IgD-negative memory B cell (primary cell): ENCODE measurements at regions not wholly inside any gene's neighbourhood (a gene's known extent, or its start where the extent isn't known, plus 50 kb on each side); places are given as distances from the start of the nearest gene placed in this dataset.
"Not testable (repeated sequence)": the region's sequence is repeated elsewhere in the genome, so short reads cannot be mapped to it uniquely, and the experiment has no call there.

Experiments used
- H3K27ac Mint-ChIP-seq, 3 donors: one replicate each; pipeline ENCODE4 v1.8.0; 2020 to 2022; ENCODE audit warnings: mild to moderate bottlenecking in 3 of 3, mixed read lengths in 3 of 3, moderate library complexity in 1 of 3
- H3K27me3 Mint-ChIP-seq: one replicate; pipeline ENCODE4 v1.8.0; 2021; ENCODE audit warnings: mixed read lengths
- H3K36me3 Mint-ChIP-seq: one replicate; pipeline ENCODE4 v1.8.0; 2020; ENCODE audit warnings: mild to moderate bottlenecking, mixed read lengths
- H3K4me1 Mint-ChIP-seq, 3 donors: one replicate each; pipeline ENCODE4 v1.8.0; 2020 to 2022; ENCODE audit warnings: mixed read lengths in 3 of 3, mild to moderate bottlenecking in 1 of 3
- H3K4me3 Mint-ChIP-seq, 4 donors: one replicate each; pipeline ENCODE4 v1.8.0; 2020 to 2022; ENCODE audit warnings: mild to moderate bottlenecking in 4 of 4, mixed read lengths in 4 of 4, moderate library complexity in 3 of 4
- H3K9me3 Mint-ChIP-seq, 3 donors: one replicate each; pipeline ENCODE4 v1.8.0; 2020 to 2021; ENCODE audit warnings: mixed read lengths in 3 of 3, mild to moderate bottlenecking in 1 of 3

GRCh38 chr12:111248236-111249017 is 120.5 kb downstream of the PHETA1 start:
- Mint-ChIP-seq H3K27me3 (peaks cover 12% of the 10 kb centered on the region), H3K4me3 (no peak overlapping the region), H3K4me1 (no peaks in the 10 kb centered on the region)

DNA sequence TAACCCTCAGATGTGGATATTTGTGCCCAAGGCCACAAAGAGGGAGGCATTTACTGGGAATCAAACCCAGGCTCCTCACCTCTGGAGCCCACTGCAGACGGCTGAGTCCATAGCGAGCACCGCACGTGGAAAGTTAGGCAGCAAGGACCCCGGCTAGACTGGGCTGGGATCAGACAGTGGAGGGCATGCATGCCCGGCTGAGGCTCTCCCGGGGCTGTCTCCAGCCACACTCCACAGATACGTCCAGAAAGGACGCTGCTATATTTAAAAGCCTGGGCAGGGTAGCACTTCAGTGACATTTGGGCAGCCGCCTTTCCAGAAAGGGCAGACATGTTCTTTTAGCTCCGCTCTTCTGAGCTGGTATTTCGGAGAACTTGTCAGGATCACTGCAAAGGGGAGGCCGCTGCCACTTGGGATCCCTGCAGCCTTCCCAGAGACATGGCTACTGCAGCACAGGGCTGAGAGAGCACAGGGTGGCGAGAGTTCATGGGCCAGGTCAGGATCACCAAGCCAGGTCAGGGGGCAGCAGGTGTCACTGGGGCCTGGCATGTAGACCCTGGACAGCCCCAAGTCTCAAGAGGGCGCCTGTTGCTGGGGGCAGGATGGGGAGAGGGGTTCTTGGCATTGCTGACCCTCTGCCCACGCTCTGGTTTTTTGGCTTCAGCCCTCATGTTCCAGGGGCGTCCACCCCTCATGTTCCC is 121.7 kb downstream of the PHETA1 start:
- Mint-ChIP-seq H3K4me3 (no peak overlapping the region), H3K36me3 (no peaks in the 10 kb centered on the region), H3K27me3 (peaks cover 10% of the 10 kb centered on the region), H3K9me3 (peaks cover 0 to 5% (median 4%) of the 10 kb centered on the region in 3 donors), H3K4me1 (no peaks in the 10 kb centered on the region), H3K27ac (no peak overlapping the region)

More at GRCh38 chr12:111248236-111249017, 120.5 kb downstream of the PHETA1 start:
- peaks cover 0 to 5% (median 0%) of the 10 kb centered on the region in 3 donors for H3K9me3 Mint-ChIP-seq
- peak overlapping the region in 1 of 3 donors; percentile 23 for H3K27ac Mint-ChIP-seq
- no peaks in the 10 kb centered on the region for H3K36me3 Mint-ChIP-seq

DNA sequence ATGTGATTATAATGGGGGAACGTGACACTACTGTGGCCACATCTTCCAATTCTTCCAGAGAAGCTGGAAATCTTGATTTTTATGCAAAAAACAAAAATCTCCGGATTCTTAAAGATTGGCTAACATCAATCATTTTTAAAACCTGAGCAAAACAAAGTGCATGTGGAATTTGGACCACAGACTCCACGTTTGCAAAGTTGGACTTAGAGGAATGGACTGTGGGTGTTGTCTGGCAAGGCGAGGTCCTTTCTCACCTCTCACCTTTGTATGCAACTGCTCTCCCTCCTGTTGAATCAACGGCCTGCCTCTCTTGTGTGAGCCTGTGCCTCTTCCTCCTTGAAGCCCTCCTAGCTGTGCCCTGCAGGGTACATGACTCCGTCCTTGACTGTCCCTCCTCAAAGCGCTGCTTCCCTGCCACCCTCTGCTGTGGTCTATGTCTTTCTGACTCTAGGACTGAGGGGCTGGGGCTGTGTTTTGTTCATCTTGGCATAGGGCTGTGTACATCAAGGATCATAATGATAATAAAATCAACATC is 122.4 kb downstream of the PHETA1 start:
- Mint-ChIP-seq H3K27ac (no peak overlapping the region), H3K4me1 (no peaks in the 10 kb centered on the region), H3K9me3 (peaks cover 0 to 5% (median 4%) of the 10 kb centered on the region in 3 donors)

GRCh38 chr12:111245701-111246476 is 123.0 kb downstream of the PHETA1 start:
- Mint-ChIP-seq H3K27ac (no peak overlapping the region), H3K36me3 (peaks cover 4% of the 10 kb centered on the region), H3K9me3 (peaks cover 0 to 7% (median 4%) of the 10 kb centered on the region in 3 donors), H3K4me1 (no peaks in the 10 kb centered on the region), H3K4me3 (no peak overlapping the region), H3K27me3 (peaks cover 7% of the 10 kb centered on the region)

More for the DNA sequence above, 122.4 kb downstream of the PHETA1 start:
- Mint-ChIP-seq H3K36me3 (peaks cover 4% of the 10 kb centered on the region), H3K4me3 (no peak overlapping the region), H3K27me3 (peaks cover 7% of the 10 kb centered on the region)

DNA sequence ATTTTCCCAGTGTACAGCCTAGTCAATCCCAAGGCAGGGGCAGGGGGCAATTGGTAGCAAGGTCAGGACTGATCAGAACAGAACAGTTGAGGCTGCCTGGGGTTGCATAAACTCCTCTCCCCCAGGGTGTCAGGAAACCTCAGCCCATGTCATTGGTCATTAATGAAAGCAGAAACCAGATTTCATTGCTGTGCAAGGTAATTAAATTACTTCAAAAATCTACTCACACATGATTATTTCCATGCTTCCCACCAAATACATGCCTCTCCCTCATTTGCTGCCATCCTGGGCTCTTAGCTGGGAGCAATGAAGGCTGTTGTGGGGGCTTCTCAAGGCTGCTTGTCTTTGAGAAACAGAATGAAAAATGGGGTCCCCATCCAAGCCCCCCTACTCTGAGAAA is 124.2 kb downstream of the PHETA1 start:
- H3K27ac Mint-ChIP-seq: no peak overlapping the region
- no peaks in the 10 kb centered on the region for H3K4me1 Mint-ChIP-seq
- H3K9me3 Mint-ChIP-seq: peaks cover 0 to 7% (median 4%) of the 10 kb centered on the region in 3 donors
- peaks cover 4% of the 10 kb centered on the region for H3K36me3 Mint-ChIP-seq
- peak overlapping the region in 1 of 4 donors; percentile 28 for H3K4me3 Mint-ChIP-seq
- H3K27me3 Mint-ChIP-seq: peaks cover 7% of the 10 kb centered on the region

DNA sequence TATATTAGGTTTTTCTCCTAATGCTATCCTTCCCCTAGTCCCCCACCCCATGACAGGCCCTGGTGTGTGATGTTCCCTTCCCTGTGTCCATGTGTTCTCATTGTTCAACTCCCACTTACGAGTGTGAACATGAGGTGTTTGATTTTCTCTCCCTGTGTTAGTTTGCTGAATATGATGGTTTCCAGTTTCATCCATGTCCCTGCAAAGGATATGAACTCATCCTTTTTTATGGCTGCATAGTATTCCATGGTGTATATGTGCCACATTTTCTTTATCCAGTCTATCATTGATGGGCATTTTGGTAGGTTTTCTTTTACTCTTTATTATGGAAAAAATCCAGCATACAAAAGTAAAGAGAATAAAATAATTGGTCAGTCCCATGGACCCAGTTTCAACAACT is 126.1 kb downstream of the PHETA1 start:
- not testable (repeated sequence) for H3K4me3 Mint-ChIP-seq, H3K9me3 Mint-ChIP-seq, H3K4me1 Mint-ChIP-seq, H3K27ac Mint-ChIP-seq, H3K36me3 Mint-ChIP-seq, H3K27me3 Mint-ChIP-seq

DNA sequence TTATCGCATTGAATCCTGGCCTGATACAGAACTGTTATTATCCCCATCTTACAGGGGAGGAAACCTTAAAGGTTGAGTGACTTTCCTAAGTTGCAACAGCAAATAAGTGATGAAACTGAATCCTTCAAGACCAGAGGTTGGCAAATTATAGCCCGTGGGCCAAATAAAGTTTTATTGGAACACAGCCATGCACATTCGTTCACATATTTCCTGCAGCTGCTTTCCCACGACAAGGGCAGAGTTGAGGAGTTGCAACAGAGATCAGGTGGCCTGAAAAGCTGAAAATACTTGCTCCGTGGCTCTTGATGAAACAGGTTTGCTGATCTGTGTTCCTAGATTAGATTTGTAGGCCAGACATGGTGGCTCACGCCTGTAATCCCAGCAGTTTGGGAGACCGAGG is 126.7 kb downstream of the PHETA1 start:
- Mint-ChIP-seq H3K9me3 (peaks cover 0 to 7% (median 4%) of the 10 kb centered on the region in 3 donors), H3K36me3 (peaks cover 4% of the 10 kb centered on the region), H3K27me3 (peaks cover 9% of the 10 kb centered on the region), H3K4me3 (no peak overlapping the region), H3K4me1 (no peaks in the 10 kb centered on the region), H3K27ac (no peak overlapping the region)

DNA sequence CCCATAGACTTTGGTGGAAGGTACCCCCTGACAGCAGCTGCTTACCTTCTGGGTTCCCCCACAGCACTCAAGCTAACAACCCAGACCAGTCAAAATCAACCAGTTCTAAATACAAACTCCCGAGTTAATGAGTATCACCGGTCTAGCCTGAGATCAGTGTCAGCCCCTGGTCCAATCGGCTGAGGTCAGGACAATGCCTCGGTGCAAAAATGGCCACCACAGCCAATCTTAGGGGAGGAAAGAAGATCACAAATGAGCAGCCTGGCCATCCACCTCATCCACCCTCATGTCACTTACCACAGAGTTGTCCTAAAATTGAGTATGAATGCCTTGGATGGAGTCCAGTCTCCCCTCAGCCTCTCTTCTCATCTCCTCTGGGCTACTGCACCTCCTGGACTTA is 128.5 kb downstream of the PHETA1 start:
- no peak overlapping the region for H3K4me3 Mint-ChIP-seq
- H3K27ac Mint-ChIP-seq: no peak overlapping the region
- H3K27me3 Mint-ChIP-seq: peaks cover 5% of the 10 kb centered on the region
- peaks cover 4% of the 10 kb centered on the region for H3K36me3 Mint-ChIP-seq
- no peaks in the 10 kb centered on the region for H3K4me1 Mint-ChIP-seq
- peaks cover 0 to 9% (median 5%) of the 10 kb centered on the region in 3 donors for H3K9me3 Mint-ChIP-seq

GRCh38 chr12:111239235-111239634 is 129.7 kb downstream of the PHETA1 start:
- Mint-ChIP-seq H3K36me3 (peaks cover 4% of the 10 kb centered on the region), H3K27me3 (peaks cover 5% of the 10 kb centered on the region), H3K4me3 (no peak overlapping the region), H3K27ac (no peak overlapping the region), H3K4me1 (no peaks in the 10 kb centered on the region), H3K9me3 (peaks cover 0 to 9% (median 5%) of the 10 kb centered on the region in 3 donors)

DNA sequence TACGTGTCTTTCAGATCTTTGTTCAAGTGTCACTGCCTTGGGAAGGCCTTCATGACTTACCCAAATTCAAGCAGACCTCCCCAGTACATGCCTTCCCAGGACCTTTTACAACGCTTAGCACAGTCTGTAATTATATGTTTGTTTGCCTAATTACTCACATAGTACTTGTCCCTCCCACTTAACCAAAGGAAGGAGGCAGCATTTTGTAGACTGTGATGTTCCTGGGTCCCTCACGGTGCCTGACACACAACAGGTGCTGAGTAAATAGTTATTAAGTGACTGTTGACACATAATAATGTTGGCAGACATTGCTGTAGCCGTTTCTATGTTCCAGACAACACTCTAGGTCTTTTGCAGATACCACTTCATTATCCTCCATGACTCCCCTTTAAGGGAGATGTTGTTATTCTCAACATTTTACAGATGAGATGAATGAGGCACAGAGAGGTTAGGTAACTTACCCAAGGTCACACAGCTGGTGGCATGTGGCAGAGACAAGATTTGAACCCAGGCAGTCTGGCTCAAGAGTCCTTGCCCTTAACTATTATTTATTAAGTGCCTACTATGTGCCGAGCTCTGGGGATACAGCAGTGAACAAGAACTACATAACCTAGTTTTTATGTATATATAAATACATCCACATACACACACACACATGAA is 130.7 kb downstream of the PHETA1 start:
- Mint-ChIP-seq H3K4me3 (no peak overlapping the region), H3K27ac (no peak overlapping the region), H3K9me3 (peaks cover 0 to 9% (median 2%) of the 10 kb centered on the region in 3 donors), H3K36me3 (peaks cover 6% of the 10 kb centered on the region), H3K27me3 (peaks cover 5% of the 10 kb centered on the region), H3K4me1 (no peaks in the 10 kb centered on the region)

- not testable (repeated sequence) for H3K27ac Mint-ChIP-seq, H3K27me3 Mint-ChIP-seq, H3K36me3 Mint-ChIP-seq, H3K9me3 Mint-ChIP-seq, H3K4me3 Mint-ChIP-seq, H3K4me1 Mint-ChIP-seq
Measured at GRCh38 chr12:111234491-111234890, 134.4 kb downstream of the PHETA1 start.

DNA sequence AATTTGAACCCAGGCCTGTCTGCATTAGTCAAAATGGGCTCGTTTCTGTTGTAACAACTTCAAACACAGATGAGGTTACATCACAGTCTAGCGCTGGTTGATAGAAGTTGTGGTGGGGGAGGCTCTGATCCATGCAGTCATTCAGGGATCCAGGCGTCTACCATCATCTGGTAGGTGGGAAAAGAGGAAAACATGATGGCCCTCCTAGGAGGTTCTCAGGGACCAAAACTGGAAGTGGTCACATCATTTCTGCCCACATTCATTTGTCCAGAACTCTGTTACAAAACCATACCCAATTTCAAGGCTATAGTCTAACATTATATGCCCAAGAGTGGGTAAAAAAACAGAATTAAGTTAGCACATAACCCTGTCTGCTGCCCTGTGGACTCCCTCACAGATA is 135.1 kb downstream of the PHETA1 start:
- Mint-ChIP-seq H3K27ac (no peak overlapping the region), H3K9me3 (peaks cover 0 to 5% (median 0%) of the 10 kb centered on the region in 3 donors), H3K4me3 (no peak overlapping the region), H3K4me1 (no peaks in the 10 kb centered on the region), H3K27me3 (peaks cover 4% of the 10 kb centered on the region), H3K36me3 (peaks cover 3% of the 10 kb centered on the region)

GRCh38 chr12:111230649-111231048 is 138.2 kb downstream of the PHETA1 start:
- Mint-ChIP-seq H3K27me3 (peaks cover 2% of the 10 kb centered on the region), H3K27ac (peak overlapping the region in 1 of 3 donors; percentile 72), H3K36me3 (peaks cover 3% of the 10 kb centered on the region)

GRCh38 chr12:111228916-111229666 is 139.8 kb downstream of the PHETA1 start:
- Mint-ChIP-seq H3K27me3 (peaks cover 2% of the 10 kb centered on the region), H3K9me3 (no peaks in the 10 kb centered on the region), H3K27ac (no peak overlapping the region), H3K4me3 (no peak overlapping the region), H3K36me3 (peaks cover 3% of the 10 kb centered on the region), H3K4me1 (no peaks in the 10 kb centered on the region)

More at GRCh38 chr12:111230649-111231048, 138.2 kb downstream of the PHETA1 start:
- Mint-ChIP-seq H3K4me1 (no peaks in the 10 kb centered on the region), H3K9me3 (no peaks in the 10 kb centered on the region), H3K4me3 (no peak overlapping the region)
